HEK293 (cell line): ENCODE measurements at regions not wholly inside any gene's neighbourhood (a gene's known extent, or its start where the extent isn't known, plus 50 kb on each side); places are given as distances from the start of the nearest gene placed in this dataset.

Experiments
- BCL11B ChIP-seq: fragments of 450-650 bp; formaldehyde crosslinking; IDR thresholded peaks from 2 replicates; pipeline ENCODE4 v1.5.1; 2016; ENCODE audit warnings: low read depth, missing biosample characterization, missing genetic modification characterization
- CTCF ChIP-seq: fragments of 450-650 bp; formaldehyde crosslinking; IDR thresholded peaks from 2 replicates; pipeline ENCODE4 v1.5.1; 2016; ENCODE audit warnings: missing biosample characterization, missing genetic modification characterization
- GFI1B ChIP-seq: fragments of 450-650 bp; formaldehyde crosslinking; IDR thresholded peaks from 2 replicates; pipeline ENCODE4 v1.5.1; 2016; ENCODE audit warnings: missing biosample characterization, missing genetic modification characterization
- SP2 ChIP-seq: fragments of 450-650 bp; formaldehyde crosslinking; IDR thresholded peaks from 2 replicates; pipeline ENCODE4 v1.5.1; 2016; ENCODE audit warnings: missing biosample characterization, missing genetic modification characterization
- SP3 ChIP-seq: fragments of 450-650 bp; formaldehyde crosslinking; IDR thresholded peaks from 2 replicates; pipeline ENCODE4 v1.5.1; 2016; ENCODE audit warnings: missing biosample characterization, missing genetic modification characterization
- ZBTB17 ChIP-seq: fragments of 450-650 bp; formaldehyde crosslinking; IDR thresholded peaks from 2 replicates; pipeline ENCODE4 v1.5.1; 2016; ENCODE audit warnings: missing biosample characterization, missing genetic modification characterization
- ZBTB20 ChIP-seq: fragments of 450-650 bp; formaldehyde crosslinking; IDR thresholded peaks from 2 replicates; pipeline ENCODE4 v1.5.1; 2016; ENCODE audit warnings: missing biosample characterization, missing genetic modification characterization
- ZFHX2 ChIP-seq: fragments of 450-650 bp; formaldehyde crosslinking; conservative IDR thresholded peaks from 2 replicates; pipeline ENCODE4 v1.5.1; 2016; ENCODE audit warnings: missing biosample characterization, missing genetic modification characterization
- ZNF292 ChIP-seq: fragments of 450-650 bp; formaldehyde crosslinking; IDR thresholded peaks from 2 replicates; pipeline ENCODE4 v1.5.1; 2016; ENCODE audit warnings: low read depth, missing biosample characterization, missing genetic modification characterization, borderline replicate concordance
- ZNF530 ChIP-seq: fragments of 450-650 bp; formaldehyde crosslinking; IDR thresholded peaks from 2 replicates; pipeline ENCODE4 v1.5.1; 2016; ENCODE audit warnings: low read depth, missing biosample characterization, missing genetic modification characterization
- ZNF561 ChIP-seq: fragments of 450-650 bp; IDR thresholded peaks from 2 replicates; pipeline ENCODE4 v1.5.1; 2018; ENCODE audit warnings: missing biosample characterization, missing genetic modification characterization, borderline replicate concordance

GRCh38 chr18:68148863-68149262 is 566.0 kb downstream of the TMX3 start:
- TF ChIP-seq ZNF561 (tag by site-specific recombination) (no peak), ZBTB17 (tag by site-specific recombination) (no peak), SP2 (no peak), ZFHX2 (tag by site-specific recombination) (no peak), CTCF (tag by site-specific recombination) (no peak), BCL11B (tag by site-specific recombination) (no peak), SP3 (tag by site-specific recombination) (no peak), ZNF530 (no peak), ZNF292 (no peak), GFI1B (tag by site-specific recombination) (no peak), ZBTB20 (no peak)
